PC-9 (cell line): ENCODE measurements at regions not wholly inside any gene's neighbourhood (a gene's known extent, or its start where the extent isn't known, plus 50 kb on each side); places are given as distances from the start of the nearest gene placed in this dataset.

Experiments
- BruUV-seq: library from RNA; stranded (reverse); fragments of 400-500 nt; replicated peaks from 2 replicates; lab custom pipeline; 2021; lab: Mats Ljungman, UMichigan
- CTCF ChIA-PET: fragments of 300-600 bp; sonication (Branson Sonifier 250); formaldehyde crosslinking; loops from one replicate; lab custom pipeline; 2022; ENCODE audit warnings: antibody characterized with exemption; lab: Charles Lee
- POLR2A ChIA-PET: fragments of 300-600 bp; sonication (Branson Sonifier 250); formaldehyde crosslinking; loops from one replicate; lab custom pipeline; 2022; ENCODE audit warnings: antibody characterized with exemption; ENCODE audit not compliant: unreplicated experiment; lab: Charles Lee
- DNase-seq, 2 experiments: peaks; one replicate each; pipeline versions ENCODE4 v3.0.0 to v3.0.0-alpha.2; 2015 to 2022; ENCODE audit warnings: mixed read lengths in 1 of 2
- H2AFZ ChIP-seq: fragments of 200-600 bp; sonication (generic); 2 replicates; pipeline ENCODE4 v1.8.1; 2017; ENCODE audit warnings: antibody characterized with exemption
- H3F3A ChIP-seq: fragments of 200-600 bp; sonication (generic); 2 replicates; pipeline ENCODE4 v1.8.1; 2017; ENCODE audit warnings: antibody characterized with exemption, mild to moderate bottlenecking, low read depth; ENCODE audit not compliant: insufficient read depth
- H3K27ac ChIP-seq: fragments of 200-600 bp; sonication (generic); 2 replicates; pipeline ENCODE4 v1.6.1; 2016; ENCODE audit warnings: mixed run types
- H3K27me3 ChIP-seq: fragments of 200-600 bp; sonication (generic); 2 replicates; pipeline ENCODE4 v1.6.1; 2016; ENCODE audit warnings: low read depth, mixed run types; ENCODE audit not compliant: insufficient read depth
- H3K36me3 ChIP-seq: fragments of 200-600 bp; sonication (generic); 2 replicates; pipeline ENCODE4 v1.6.1; 2016; ENCODE audit warnings: low read depth, mixed run types
- H3K4me1 ChIP-seq: fragments of 200-600 bp; sonication (generic); replicated peaks from 2 replicates; pipeline ENCODE4 v1.6.1; 2016; ENCODE audit warnings: mixed run types; ENCODE audit not compliant: insufficient read depth
- H3K4me2 ChIP-seq: fragments of 200-600 bp; sonication (generic); 2 replicates; pipeline ENCODE4 v1.6.1; 2017; ENCODE audit warnings: mixed run types
- H3K4me3 ChIP-seq: fragments of 200-600 bp; sonication (generic); 2 replicates; pipeline ENCODE4 v1.6.1; 2016; ENCODE audit warnings: mixed run types
- H3K79me2 ChIP-seq: fragments of 200-600 bp; sonication (generic); 2 replicates; pipeline ENCODE4 v1.6.1; 2017; ENCODE audit warnings: low read depth, mixed run types
- H3K9me2 ChIP-seq: fragments of 200-600 bp; sonication (generic); 2 replicates; pipeline ENCODE4 v1.8.1; 2017; ENCODE audit warnings: mild to moderate bottlenecking; ENCODE audit not compliant: insufficient read depth
- H3K9me3 ChIP-seq: fragments of 200-600 bp; sonication (generic); 2 replicates; pipeline ENCODE4 v1.8.1; 2016; ENCODE audit warnings: low read depth; ENCODE audit not compliant: insufficient read depth
- H4K20me1 ChIP-seq: fragments of 200-600 bp; sonication (generic); 2 replicates; pipeline ENCODE4 v1.8.1; 2017; ENCODE audit not compliant: insufficient read depth
- EZH2 ChIP-seq: fragments of 200-600 bp; sonication (generic); IDR thresholded peaks from 2 replicates; pipeline ENCODE4 v1.8.0; 2017; ENCODE audit warnings: antibody characterized with exemption, low read depth
- intact Hi-C: fragments of 100-400 bp; cut with micrococcal nuclease; formaldehyde crosslinking; loops from one replicate; pipeline ENCODE4 v1.10.0; 2022; ENCODE audit not compliant: unreplicated experiment
- TF ChIP-seq, protein P1 (sequence below): fragments of 200-600 bp; sonication (generic); conservative IDR thresholded peaks from 2 replicates; pipeline ENCODE4 v1.6.1; 2017; ENCODE audit warnings: mixed run types, antibody characterized with exemption, mild to moderate bottlenecking, moderate library complexity

DNA sequence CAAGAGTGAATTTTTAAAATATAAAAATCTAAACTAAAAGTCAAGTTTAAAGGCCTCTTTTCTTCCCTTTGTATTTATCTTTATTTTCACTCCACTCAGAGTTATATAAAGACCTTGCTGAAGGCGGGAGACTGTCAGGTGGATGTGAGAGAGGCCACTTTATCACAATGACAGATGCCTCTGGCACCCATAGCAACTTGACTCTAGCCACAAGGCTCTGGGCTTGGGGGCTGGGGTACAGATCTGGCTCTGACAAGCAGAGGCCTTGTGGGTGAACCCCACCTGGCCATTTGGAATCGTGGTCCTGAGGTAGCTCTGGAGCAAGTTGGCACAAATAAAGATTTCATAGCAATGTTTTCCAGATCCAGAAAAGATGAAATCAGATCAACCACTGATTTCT lies 417.2 kb downstream of the RFPL4B start:
- Histone ChIP-seq H3K36me3 (no peaks in the 10 kb centered on the region), H3K4me2 (no peak overlapping the region), H2AFZ (peak overlapping the region; percentile 4; the same call in 1 of the 2 replicates), H3K4me1 (no peaks in the 10 kb centered on the region), H3K79me2 (no peaks in the 10 kb centered on the region), H3K9me3 (peaks cover 21% of the 10 kb centered on the region), H3K9me2 (no peaks in the 10 kb centered on the region; the same call in 1 of the 2 replicates), H3K4me3 (no peak overlapping the region), H3K27ac (no peak overlapping the region), H3K27me3 (no peaks in the 10 kb centered on the region), H4K20me1 (no peaks in the 10 kb centered on the region), H3F3A (no peaks in the 10 kb centered on the region)
- intact Hi-C loops: no loop called here
- no TSS peak for BruUV-seq
- DNase-seq: no peak
- ChIA-PET POLR2A (no interaction called here), CTCF (no interaction called here)
- TF ChIP-seq, protein P1, sequence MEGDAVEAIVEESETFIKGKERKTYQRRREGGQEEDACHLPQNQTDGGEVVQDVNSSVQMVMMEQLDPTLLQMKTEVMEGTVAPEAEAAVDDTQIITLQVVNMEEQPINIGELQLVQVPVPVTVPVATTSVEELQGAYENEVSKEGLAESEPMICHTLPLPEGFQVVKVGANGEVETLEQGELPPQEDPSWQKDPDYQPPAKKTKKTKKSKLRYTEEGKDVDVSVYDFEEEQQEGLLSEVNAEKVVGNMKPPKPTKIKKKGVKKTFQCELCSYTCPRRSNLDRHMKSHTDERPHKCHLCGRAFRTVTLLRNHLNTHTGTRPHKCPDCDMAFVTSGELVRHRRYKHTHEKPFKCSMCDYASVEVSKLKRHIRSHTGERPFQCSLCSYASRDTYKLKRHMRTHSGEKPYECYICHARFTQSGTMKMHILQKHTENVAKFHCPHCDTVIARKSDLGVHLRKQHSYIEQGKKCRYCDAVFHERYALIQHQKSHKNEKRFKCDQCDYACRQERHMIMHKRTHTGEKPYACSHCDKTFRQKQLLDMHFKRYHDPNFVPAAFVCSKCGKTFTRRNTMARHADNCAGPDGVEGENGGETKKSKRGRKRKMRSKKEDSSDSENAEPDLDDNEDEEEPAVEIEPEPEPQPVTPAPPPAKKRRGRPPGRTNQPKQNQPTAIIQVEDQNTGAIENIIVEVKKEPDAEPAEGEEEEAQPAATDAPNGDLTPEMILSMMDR: no peak
- TF ChIP-seq EZH2: no peak

DNA sequence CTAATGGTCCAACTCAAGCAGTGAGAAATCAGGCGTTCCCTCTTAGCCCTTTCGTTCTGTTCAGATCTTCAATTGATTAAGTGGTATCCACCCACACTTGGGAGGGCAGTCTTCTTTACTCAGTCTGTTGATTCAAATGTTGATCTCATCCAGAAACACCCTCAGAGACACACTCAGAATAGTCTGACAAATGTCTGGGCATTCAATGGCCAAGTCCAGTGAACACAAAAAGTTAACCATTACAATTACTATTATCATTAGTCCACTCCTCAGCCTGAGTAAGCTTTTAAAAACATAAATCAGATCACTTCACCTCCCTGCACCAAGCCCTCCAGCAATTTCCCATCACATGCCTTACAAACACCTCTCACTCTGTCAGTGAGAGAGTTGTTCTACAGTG lies 423.2 kb downstream of the RFPL4B start:
- H3K9me2 ChIP-seq: 0 out of 2 replicates have a peak, but pooled peaks cover 4% of the 10 kb centered on the region
- H3K9me3 ChIP-seq: peaks cover 18% of the 10 kb centered on the region
- no peak for TF ChIP-seq EZH2
- TF ChIP-seq, protein P1: no peak
- no peak overlapping the region for H3K27ac ChIP-seq
- H3K4me3 ChIP-seq: no peak overlapping the region
- no peaks in the 10 kb centered on the region for H3K4me1 ChIP-seq
- intact Hi-C loops: no loop called here
- H3K79me2 ChIP-seq: no peaks in the 10 kb centered on the region
- H3K27me3 ChIP-seq: no peaks in the 10 kb centered on the region
- ChIA-PET CTCF (interaction anchor here (0.6 kb wide), 1 partner anchor 395 kb away, joined by 4 read pairs; no protein-coding TSS in a partner anchor), POLR2A (no interaction called here)
- no peaks in the 10 kb centered on the region for H3F3A ChIP-seq
- DNase-seq: no peak
- no TSS peak for BruUV-seq
- no peaks in the 10 kb centered on the region for H4K20me1 ChIP-seq
- 0 out of 2 replicates have a peak overlapping the region, but pooled peaks have one; percentile 18 for H2AFZ ChIP-seq
- no peaks in the 10 kb centered on the region for H3K36me3 ChIP-seq
- no peak overlapping the region for H3K4me2 ChIP-seq

DNA sequence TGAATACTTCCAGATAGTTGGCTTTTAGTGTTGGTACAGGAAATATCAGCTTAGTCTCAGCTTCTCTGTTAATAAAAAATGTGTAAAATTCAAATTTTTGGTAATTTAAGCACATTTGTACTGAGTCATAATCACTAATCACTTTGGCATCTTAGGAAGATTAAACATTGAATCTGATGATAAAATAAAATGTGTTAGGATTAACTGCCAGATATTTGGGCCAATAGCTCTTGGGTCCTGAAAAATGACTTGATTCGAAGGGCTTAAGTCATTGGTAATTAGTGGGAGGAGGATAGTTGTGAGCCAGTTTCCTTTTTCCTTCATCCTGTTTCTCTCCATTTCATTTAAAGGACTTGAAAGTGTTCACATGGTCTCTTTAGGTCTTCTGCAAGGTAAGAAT lies 426.1 kb downstream of the RFPL4B start:
- DNase-seq: no peak
- intact Hi-C loops: no loop called here
- Histone ChIP-seq H3K9me2 (0 out of 2 replicates have a peak, but pooled peaks cover 4% of the 10 kb centered on the region), H3K27ac (no peak overlapping the region), H3K27me3 (no peaks in the 10 kb centered on the region), H4K20me1 (no peaks in the 10 kb centered on the region), H3K79me2 (no peaks in the 10 kb centered on the region), H3K4me3 (no peak overlapping the region), H2AFZ (0 out of 2 replicates have a peak overlapping the region, but pooled peaks have one; percentile 7), H3K36me3 (no peaks in the 10 kb centered on the region), H3K4me2 (no peak overlapping the region), H3K9me3 (0 out of 2 replicates have a peak, but pooled peaks cover 6% of the 10 kb centered on the region), H3F3A (no peaks in the 10 kb centered on the region), H3K4me1 (no peaks in the 10 kb centered on the region)
- TF ChIP-seq, protein P1: no peak
- no peak for TF ChIP-seq EZH2
- CTCF ChIA-PET: no interaction called here
- POLR2A ChIA-PET: interaction anchor here (0.6 kb wide), 1 partner anchor 24 kb away, joined by 7 read pairs; no protein-coding TSS in a partner anchor
- BruUV-seq: no TSS peak
